K562 (cell line): ENCODE measurements at regions not wholly inside any gene's neighbourhood (a gene's known extent, or its start where the extent isn't known, plus 50 kb on each side); places are given as distances from the start of the nearest gene placed in this dataset.

Experiments
- EZH2 ChIP-seq: IDR thresholded peaks from 2 replicates; pipeline ENCODE4 v1.6.1; 2012; ENCODE audit warnings: low read depth, mild to moderate bottlenecking, inconsistent platforms, low read length, borderline replicate concordance
- HDAC6 ChIP-seq: IDR thresholded peaks from 2 replicates; pipeline ENCODE4 v1.6.1; 2012; ENCODE audit warnings: low read depth, mild to moderate bottlenecking, control low read depth, inconsistent platforms, low read length, moderate library complexity
- NKRF ChIP-seq: fragments of 450-650 bp; IDR thresholded peaks from 2 replicates; pipeline ENCODE4 v1.6.1; 2016; ENCODE audit warnings: borderline replicate concordance
- PHF21A ChIP-seq: fragments of 450-650 bp; IDR thresholded peaks from 2 replicates; pipeline ENCODE4 v1.6.1; 2017; ENCODE audit warnings: low read depth, borderline replicate concordance
- RNF2 ChIP-seq: sonication (generic); IDR thresholded peaks from 2 replicates; pipeline ENCODE4 v1.6.1; 2016
- SIX5 ChIP-seq, 2 experiments: IDR thresholded peaks; 2 replicates each; pipeline ENCODE4 v1.6.1; 2011; ENCODE audit warnings: low read length in 2 of 2, borderline replicate concordance in 1 of 2, low read depth in 1 of 2, mild to moderate bottlenecking in 1 of 2, moderate library complexity in 1 of 2; ENCODE audit not compliant: insufficient read depth in 1 of 2
- SNRNP70 ChIP-seq: fragments of 200-400 bp; formaldehyde crosslinking; optimal IDR thresholded peaks from 2 replicates; pipeline ENCODE3; 2017; ENCODE audit warnings: low read depth, low read length
- ZBED1 ChIP-seq: IDR thresholded peaks from 2 replicates; pipeline ENCODE4 v1.6.1; 2014
- ZNF146 ChIP-seq: IDR thresholded peaks from one replicate; pipeline ENCODE4 v1.6.1; 2018; ENCODE audit warnings: missing compliant biosample characterization; ENCODE audit not compliant: unreplicated experiment
- ZNF274 ChIP-seq: IDR thresholded peaks from 2 replicates; pipeline ENCODE4 v1.6.1; 2011; ENCODE audit warnings: low read depth, mild to moderate bottlenecking, low read length, moderate library complexity, borderline replicate concordance
- ZNF695 ChIP-seq: fragments of 450-650 bp; formaldehyde crosslinking; IDR thresholded peaks from 2 replicates; pipeline ENCODE4 v1.4.0; 2020; ENCODE audit warnings: mild to moderate bottlenecking, moderate library complexity
- TF ChIP-seq, protein P1 (sequence below), 3 experiments: IDR thresholded peaks in 2 of 3; conservative IDR thresholded peaks in 1 of 3; 2 replicates each; pipeline ENCODE4 v1.5.1; 2011 to 2012; ENCODE audit warnings: low read length in 3 of 3, mild to moderate bottlenecking in 3 of 3, control low read depth in 2 of 3, improper control_type of control experiment in 1 of 3, inconsistent platforms in 1 of 3, low read depth in 1 of 3, mixed read lengths in 1 of 3, moderate library complexity in 1 of 3; ENCODE audit not compliant: insufficient read depth in 2 of 3
- TF ChIP-seq, protein P2 (sequence below), 2 experiments: fragments of 450-650 bp in 1 of 2; sonication (generic) in 1 of 2; formaldehyde crosslinking in 1 of 2; IDR thresholded peaks; 2 replicates each; pipeline versions ENCODE4 v1.7.1 to v1.9.0; 2016 to 2022; ENCODE audit warnings: inconsistent platforms in 1 of 2, mild to moderate bottlenecking in 1 of 2, missing genetic modification reagents in 1 of 2
- TF ChIP-seq, protein P3 (sequence below): fragments of 250-450 bp; sonication (Bioruptor Pico); IDR thresholded peaks from 2 replicates; pipeline ENCODE4 v1.5.0; 2021

GRCh38 chr4:81580346-81580993 is 108.8 kb upstream of the RASGEF1B start:
- TF ChIP-seq RNF2 (no peak), NKRF (no peak), PHF21A (no peak), HDAC6 (no peak), ZNF274 (no peak), EZH2 (no peak), SNRNP70 (no peak), ZNF695 (CRISPR knock-in tag) (no peak), SIX5 (IDR thresholded peaks at IDR 0.05; ENCODE audit: borderline replicate concordance in 1 of 2, insufficient read depth in 1 of 2, low read depth in 1 of 2, low read length in 2 of 2) (no peak), ZBED1 (no peak), ZNF146 (CRISPR knock-in tag) (no peak)
- TF ChIP-seq, protein P1, sequence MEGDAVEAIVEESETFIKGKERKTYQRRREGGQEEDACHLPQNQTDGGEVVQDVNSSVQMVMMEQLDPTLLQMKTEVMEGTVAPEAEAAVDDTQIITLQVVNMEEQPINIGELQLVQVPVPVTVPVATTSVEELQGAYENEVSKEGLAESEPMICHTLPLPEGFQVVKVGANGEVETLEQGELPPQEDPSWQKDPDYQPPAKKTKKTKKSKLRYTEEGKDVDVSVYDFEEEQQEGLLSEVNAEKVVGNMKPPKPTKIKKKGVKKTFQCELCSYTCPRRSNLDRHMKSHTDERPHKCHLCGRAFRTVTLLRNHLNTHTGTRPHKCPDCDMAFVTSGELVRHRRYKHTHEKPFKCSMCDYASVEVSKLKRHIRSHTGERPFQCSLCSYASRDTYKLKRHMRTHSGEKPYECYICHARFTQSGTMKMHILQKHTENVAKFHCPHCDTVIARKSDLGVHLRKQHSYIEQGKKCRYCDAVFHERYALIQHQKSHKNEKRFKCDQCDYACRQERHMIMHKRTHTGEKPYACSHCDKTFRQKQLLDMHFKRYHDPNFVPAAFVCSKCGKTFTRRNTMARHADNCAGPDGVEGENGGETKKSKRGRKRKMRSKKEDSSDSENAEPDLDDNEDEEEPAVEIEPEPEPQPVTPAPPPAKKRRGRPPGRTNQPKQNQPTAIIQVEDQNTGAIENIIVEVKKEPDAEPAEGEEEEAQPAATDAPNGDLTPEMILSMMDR (IDR thresholded peaks at IDR 0.05 in 2 of 3, conservative IDR thresholded peaks at IDR 0.05 in 1 of 3; ENCODE audit: insufficient read depth in 2 of 3, low read depth in 1 of 3, low read length in 3 of 3) = no peak
- TF ChIP-seq, protein P2, sequence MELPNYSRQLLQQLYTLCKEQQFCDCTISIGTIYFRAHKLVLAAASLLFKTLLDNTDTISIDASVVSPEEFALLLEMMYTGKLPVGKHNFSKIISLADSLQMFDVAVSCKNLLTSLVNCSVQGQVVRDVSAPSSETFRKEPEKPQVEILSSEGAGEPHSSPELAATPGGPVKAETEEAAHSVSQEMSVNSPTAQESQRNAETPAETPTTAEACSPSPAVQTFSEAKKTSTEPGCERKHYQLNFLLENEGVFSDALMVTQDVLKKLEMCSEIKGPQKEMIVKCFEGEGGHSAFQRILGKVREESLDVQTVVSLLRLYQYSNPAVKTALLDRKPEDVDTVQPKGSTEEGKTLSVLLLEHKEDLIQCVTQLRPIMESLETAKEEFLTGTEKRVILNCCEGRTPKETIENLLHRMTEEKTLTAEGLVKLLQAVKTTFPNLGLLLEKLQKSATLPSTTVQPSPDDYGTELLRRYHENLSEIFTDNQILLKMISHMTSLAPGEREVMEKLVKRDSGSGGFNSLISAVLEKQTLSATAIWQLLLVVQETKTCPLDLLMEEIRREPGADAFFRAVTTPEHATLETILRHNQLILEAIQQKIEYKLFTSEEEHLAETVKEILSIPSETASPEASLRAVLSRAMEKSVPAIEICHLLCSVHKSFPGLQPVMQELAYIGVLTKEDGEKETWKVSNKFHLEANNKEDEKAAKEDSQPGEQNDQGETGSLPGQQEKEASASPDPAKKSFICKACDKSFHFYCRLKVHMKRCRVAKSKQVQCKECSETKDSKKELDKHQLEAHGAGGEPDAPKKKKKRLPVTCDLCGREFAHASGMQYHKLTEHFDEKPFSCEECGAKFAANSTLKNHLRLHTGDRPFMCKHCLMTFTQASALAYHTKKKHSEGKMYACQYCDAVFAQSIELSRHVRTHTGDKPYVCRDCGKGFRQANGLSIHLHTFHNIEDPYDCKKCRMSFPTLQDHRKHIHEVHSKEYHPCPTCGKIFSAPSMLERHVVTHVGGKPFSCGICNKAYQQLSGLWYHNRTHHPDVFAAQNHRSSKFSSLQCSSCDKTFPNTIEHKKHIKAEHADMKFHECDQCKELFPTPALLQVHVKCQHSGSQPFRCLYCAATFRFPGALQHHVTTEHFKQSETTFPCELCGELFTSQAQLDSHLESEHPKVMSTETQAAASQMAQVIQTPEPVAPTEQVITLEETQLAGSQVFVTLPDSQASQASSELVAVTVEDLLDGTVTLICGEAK (IDR thresholded peaks at IDR 0.05) = no peak
- TF ChIP-seq, protein P2 (CRISPR knock-in tag; IDR thresholded peaks at IDR 0.05) = no peak
- TF ChIP-seq, protein P3, sequence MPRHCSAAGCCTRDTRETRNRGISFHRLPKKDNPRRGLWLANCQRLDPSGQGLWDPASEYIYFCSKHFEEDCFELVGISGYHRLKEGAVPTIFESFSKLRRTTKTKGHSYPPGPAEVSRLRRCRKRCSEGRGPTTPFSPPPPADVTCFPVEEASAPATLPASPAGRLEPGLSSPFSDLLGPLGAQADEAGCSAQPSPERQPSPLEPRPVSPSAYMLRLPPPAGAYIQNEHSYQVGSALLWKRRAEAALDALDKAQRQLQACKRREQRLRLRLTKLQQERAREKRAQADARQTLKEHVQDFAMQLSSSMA = no peak
